GM18520 (cell line): ENCODE measurements at regions not wholly inside any gene's neighbourhood (a gene's known extent, or its start where the extent isn't known, plus 50 kb on each side); places are given as distances from the start of the nearest gene placed in this dataset.

Experiments
- ATAC-seq: cut with Tn5 transposase; IDR thresholded peaks from one replicate; pipeline ENCODE4 v1.9.1; 2021; ENCODE audit not compliant: unreplicated experiment

GRCh38 chr5:98569288-98569687 is 204.2 kb upstream of the RGMB start:
- no peak for ATAC-seq

- no peak for ATAC-seq
Measured at GRCh38 chr5:98570010-98570409, 203.5 kb upstream of the RGMB start.

- ATAC-seq, result no peak
Measured at GRCh38 chr5:98570661-98571191, 202.7 kb upstream of the RGMB start.

DNA sequence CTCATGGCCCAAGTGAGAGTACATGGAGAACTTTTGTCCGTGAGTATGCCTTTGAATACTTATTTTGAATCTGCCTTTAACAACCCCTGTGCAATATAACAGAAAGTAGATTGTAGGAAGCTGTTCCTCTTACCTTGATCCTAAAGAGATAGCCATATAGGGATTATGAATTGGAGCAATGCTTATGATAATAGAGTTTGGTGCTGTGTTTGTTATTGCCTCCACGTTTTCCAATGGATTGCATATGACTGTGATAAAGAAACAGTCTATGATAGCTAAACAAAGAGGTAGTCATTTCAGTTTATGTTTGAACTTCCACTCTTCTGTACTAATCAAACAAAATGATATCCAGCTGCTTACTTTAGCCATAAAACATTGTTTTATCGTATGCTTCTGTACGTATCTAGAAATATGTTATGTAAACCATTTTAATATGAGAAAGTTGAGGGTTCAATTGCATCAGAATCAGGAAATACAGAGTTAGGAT is 199.6 kb upstream of the RGMB start:
- no peak for ATAC-seq

GRCh38 chr5:98576275-98576674 is 197.2 kb upstream of the RGMB start:
- no peak for ATAC-seq

DNA sequence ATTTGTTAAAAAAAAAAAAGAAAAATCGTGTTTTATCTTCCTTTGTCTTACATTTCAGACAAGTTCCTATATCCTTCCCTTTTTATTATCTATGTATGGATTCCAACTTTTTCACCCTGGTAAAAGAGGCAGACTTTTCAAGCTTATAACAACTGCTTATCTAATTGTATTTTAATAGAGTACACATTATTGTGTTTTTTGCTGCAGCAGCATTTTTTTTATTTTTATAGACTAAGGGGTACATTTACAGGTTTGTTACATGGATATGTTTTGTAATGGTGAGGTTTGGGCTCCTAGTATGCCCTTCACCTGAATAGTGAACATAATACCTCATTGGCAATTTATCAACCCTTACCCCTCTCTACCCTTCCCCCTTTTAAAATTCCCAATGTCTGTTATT is 195.0 kb upstream of the RGMB start:
- ATAC-seq, result no peak

DNA sequence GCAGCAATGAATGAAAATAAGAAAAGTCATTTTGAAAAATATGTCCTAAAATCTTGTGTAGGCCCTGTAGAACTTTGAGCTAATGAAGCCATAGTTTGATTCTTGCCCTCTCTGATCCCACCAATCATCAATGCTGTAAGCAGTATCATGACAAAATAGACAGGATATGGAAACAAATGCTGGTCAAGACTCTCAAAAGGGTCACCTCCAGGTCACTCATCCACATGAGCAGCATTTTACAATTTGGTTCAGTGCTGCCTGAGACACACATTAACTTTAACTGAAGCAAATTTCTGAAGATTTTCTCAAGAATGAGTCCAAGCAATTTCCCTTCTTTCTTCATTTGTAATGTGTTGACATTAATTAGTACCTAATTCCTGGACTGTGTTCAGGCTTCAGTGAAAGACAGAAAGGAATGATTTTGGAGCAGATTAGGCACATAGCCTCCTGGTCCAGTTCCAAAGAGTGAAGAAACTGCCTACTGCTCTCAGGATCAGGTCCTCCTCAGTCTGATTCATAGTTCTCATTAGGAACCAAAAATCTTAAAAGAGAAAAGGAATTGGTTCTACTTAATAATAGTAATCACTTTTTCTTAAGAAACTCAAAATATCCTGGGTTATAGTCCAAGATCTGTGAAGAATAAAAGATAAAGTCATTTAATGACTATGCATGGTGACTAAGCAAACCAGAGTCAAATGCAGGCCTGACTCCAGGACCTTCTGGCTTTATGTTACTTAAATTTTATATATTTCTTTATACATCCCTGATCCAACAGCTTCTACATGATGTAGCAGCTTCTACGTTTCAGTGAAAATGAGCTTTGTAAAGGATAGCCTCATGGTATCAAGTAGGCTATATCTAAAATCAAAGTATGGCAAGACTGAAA is 192.1 kb upstream of the RGMB start:
- no peak for ATAC-seq

DNA sequence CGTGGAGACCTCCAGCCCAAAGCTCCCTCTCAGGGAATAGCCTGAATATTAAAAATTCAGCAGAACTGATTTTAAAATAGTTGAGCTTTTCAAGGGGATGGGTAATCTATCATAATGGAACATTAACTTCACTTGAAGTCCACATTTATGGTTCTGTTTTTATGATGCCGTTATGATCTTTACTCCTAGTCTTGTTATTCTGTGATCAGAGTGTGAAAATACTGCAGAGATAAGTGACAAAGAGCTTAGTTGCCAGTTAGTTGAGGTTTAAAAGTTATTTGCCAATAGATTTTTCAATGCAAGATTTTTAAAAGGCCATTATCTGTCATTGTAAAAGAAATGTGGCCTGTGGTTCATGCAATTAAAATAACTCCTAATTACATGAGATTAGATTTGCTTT is 189.9 kb upstream of the RGMB start:
- ATAC-seq, result no peak

- ATAC-seq, result no peak
Measured at GRCh38 chr5:98585661-98586310, 187.7 kb upstream of the RGMB start.

DNA sequence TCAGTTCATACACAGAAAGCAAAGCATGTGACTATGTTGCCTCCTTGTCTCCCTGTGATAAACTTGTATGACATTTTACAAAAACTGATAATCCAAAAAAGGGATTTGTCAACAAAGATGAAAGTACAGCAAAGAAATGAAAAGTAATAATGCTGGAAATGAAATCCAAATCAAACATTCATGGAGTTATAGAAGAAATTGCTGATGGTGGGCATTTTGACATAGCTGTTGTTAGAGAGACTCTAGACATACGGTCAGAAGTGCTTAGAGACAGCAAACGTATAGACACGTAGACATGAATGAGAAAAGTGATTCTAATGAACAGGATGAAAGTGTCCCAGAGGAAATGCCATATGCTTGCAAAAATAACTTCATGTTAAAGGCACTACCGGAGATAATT is 186.9 kb upstream of the RGMB start:
- ATAC-seq, result no peak

DNA sequence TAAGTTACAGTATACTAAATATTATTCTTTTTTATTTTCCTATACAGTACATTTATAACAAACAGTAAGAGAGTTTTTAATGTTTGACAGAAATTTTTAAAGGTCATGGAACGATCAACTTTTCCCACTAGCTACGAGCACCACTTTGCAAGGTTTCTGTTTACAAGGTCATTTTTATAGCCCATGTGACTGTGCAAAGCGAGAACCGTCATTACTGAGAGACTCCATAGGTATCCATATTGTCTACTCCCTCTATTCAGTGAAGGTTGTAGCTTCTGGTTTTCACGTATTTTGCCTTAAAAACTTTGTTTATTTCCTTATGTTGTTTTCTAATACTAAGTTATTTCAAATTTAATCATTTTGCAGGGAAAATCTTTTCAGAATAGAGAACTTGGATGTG is 186.3 kb upstream of the RGMB start:
- ATAC-seq, result no peak

DNA sequence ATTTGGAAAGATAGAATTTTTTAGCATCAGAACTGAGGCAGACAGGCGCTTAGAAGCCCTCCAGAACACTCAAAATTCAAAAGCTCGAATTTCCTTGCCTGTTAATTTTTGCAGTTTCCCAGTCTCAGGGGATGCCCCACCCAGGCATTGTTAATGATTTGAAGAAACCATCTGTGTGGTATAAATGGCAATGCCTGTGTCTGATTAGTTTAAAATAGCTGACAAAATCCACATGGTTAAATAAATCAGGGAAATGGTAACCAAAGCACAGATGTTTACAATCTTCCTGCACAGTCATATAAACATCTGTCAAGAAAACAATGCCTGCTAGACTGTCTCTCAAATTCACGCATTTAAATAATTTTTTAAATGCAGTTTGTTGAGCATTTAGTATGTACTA is 185.2 kb upstream of the RGMB start:
- ATAC-seq, result no peak

DNA sequence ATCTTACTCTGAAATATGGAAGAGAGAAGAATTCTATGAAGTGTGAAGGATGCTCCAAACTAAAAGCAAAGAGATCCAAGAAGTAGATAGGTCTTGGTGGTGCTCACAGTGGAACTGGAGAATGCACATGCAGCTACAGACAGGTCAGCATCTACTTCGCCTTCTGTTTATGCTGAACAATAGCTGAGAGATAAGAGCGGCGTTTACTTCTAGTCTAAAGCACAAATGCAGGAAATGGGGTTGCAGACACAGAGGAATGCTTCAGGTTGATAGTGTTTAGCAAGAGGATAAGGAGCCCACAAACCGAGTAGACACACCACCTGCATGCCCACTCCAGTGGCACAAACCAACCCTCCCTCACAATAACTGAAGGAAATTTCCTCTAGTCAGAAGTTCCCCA is 180.0 kb upstream of the RGMB start:
- ATAC-seq, result no peak

GRCh38 chr5:98594098-98594497 is 179.4 kb upstream of the RGMB start:
- ATAC-seq, result no peak

DNA sequence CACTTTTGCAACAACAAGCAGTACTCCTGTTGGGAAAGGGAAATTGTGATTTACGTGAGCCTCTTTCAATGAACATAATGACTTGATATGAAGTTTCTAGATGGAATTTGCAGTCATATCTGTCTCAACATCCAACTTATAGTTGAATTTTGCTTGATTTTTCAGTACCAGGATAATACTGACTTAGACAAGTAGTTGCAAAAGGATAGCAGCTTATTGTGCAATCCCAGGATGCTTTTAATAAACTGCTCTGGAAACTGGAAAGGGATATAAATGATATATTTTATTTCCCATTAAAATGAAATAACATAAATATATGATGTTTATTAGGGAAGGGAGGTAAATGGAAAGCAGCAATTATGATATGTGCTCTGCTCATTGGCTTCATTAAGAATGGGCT is 174.4 kb upstream of the RGMB start:
- ATAC-seq, result no peak

GRCh38 chr5:98602534-98603112 is 170.8 kb upstream of the RGMB start:
- ATAC-seq, result no peak

DNA sequence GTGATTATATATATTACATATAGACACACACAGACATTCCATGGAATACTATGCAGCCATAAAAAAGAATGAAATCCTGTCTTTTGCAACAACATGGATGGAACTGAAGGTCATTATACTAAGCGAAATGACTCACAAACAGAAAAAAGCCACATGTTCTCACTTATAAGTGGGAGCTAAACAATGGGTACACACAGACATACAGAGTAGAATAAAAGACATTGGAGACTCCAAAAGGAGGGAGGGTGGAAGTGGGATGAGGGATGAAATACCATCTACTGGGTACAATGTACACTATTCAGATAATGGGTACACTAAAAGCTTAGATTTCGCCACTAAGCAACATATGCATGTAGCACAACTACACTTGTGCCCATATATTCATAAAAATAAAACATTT is 170.0 kb upstream of the RGMB start:
- ATAC-seq, result no peak

- ATAC-seq, result no peak
Measured at GRCh38 chr5:98604301-98604700, 169.2 kb upstream of the RGMB start.

GRCh38 chr5:98604721-98605425 is 168.6 kb upstream of the RGMB start:
- no peak for ATAC-seq

DNA sequence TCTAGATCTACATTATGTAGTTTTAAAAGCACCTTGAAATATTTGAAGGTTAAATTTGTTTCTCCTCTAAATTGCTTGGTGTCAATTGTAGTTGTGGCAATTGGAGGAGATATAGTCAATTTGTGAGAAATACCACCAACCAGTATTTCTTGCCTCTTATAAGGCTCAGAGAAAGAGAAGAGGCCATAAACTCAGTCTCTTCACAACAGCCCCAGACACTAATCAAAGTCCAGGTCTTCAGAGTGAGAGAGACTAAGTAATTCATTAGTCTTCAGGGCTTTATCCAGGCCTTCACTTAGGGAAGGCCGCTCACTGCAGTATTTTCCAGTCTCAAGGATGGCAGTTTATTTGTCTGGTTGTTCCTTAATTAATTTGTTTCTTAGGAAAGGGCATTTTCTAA is 168.0 kb upstream of the RGMB start:
- ATAC-seq, result no peak

DNA sequence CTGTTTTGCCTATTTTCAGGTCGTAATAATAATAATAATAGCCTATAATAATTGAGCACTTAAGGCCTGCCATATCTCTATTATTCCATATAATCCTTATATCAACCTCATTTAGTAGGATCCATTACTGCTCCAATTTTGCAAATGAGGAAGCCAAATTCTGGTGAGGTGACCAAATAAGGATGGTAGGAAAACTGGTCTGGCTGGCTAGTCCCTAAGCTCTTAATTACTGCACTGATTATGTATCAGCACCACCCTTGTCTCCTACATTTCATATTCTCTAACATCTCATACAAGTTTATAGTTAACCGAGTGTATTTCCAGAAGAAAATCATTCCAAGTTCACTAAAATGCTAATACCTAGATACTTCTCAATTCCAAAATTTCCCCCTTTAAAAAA is 166.5 kb upstream of the RGMB start:
- ATAC-seq, result no peak
